ENCODE measurements at regions not wholly inside any gene's neighbourhood (a gene's known extent, or its start where the extent isn't known, plus 50 kb on each side); places are given as distances from the start of the nearest gene placed in this dataset.

DNA sequence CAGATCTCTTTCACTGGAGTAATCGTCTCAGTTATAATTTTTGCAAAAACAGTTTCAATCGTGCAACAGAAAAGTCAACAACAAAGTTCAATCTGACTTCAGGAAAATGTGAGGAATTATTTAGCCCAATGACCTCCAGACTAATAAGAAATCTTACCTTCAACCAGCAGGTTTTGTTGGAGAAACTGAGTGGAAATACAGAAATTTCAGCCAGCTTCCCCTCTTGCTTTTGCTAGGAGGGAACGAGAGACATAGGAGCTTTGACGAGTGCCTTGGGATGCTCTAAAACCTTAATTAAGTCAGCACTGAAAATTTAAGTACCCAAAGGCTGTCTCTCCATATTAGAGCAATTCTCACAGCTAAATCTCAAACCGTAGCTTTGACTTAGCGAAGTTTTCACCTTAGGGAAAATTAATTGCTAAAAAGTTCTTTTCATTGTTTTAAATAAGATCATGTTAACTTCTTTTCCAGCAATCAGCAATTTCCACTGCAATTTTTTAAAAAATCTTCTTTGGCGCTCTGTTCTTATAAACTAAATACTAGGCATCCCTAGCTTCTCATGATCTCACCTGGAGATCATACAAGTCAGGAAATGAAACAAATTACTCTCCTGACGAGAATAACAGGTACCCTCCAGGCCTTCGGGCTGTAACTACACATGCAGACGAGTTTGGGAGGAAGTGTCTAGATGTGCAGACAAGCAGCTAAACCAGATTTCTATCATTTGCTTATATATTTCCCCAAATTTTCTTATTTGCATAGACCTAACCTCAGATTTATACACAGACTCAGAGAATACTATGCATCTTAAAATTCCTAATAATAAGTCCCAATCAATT, 250.2 kb downstream of the FAM43A start:
- Histone ChIP-seq H3K4me3 (ENCODE audit: low read depth, low read length) (no peak overlapping the region), H3K27ac (ENCODE audit: extremely low read depth, low read depth, low read length) (no peak overlapping the region), H3K4me1 (ENCODE audit: control insufficient read depth, insufficient read depth, low read length) (no peaks in the 10 kb centered on the region), H3K36me3 (ENCODE audit: control insufficient read depth in 2 of 2, insufficient read depth in 1 of 2, low read length in 2 of 2) (no peaks in the 10 kb centered on the region), H3K9me3 (ENCODE audit: control insufficient read depth, insufficient read depth, low read depth, low read length) (no peaks in the 10 kb centered on the region)
- ChIA-PET POLR2A (no interaction called here), CTCF (interaction anchor here (0.7 kb wide), 1 partner anchor 253 kb away, joined by 3 read pairs; no protein-coding TSS in a partner anchor)
- TF ChIP-seq ZNF239 (tag by site-specific recombination; IDR thresholded peaks at IDR 0.05) (no peak), ZNF843 (tag by site-specific recombination; IDR thresholded peaks at IDR 0.05) (no peak), PRDM1 (tag by site-specific recombination; IDR thresholded peaks at IDR 0.05) (no peak), WT1 (tag by site-specific recombination; IDR thresholded peaks at IDR 0.05) (no peak), ZFP3 (tag by site-specific recombination; IDR thresholded peaks at IDR 0.05; ENCODE audit: low read depth) (no peak), ZNF138 (tag by site-specific recombination; IDR thresholded peaks at IDR 0.05; ENCODE audit: borderline replicate concordance) (no peak), GLIS2 (tag by site-specific recombination; IDR thresholded peaks at IDR 0.05) (no peak), ZSCAN30 (tag by site-specific recombination; IDR thresholded peaks at IDR 0.05) (no peak)

GRCh38 chr3:194936659-194937058, 251.0 kb downstream of the FAM43A start:
- no peak for TF ChIP-seq ZSCAN30 (tag by site-specific recombination; IDR thresholded peaks at IDR 0.05)
- TF ChIP-seq ZNF416 (tag by site-specific recombination; IDR thresholded peaks at IDR 0.05) = no peak
- TF ChIP-seq KLF17 (tag by site-specific recombination; IDR thresholded peaks at IDR 0.05) = no peak
- Histone ChIP-seq H3K9me3 (ENCODE audit: control insufficient read depth, insufficient read depth, low read depth, low read length) (no peaks in the 10 kb centered on the region), H3K27ac (ENCODE audit: extremely low read depth, low read depth, low read length) (no peak overlapping the region), H3K4me1 (ENCODE audit: control insufficient read depth, insufficient read depth, low read length) (no peaks in the 10 kb centered on the region), H3K36me3 (ENCODE audit: control insufficient read depth in 2 of 2, insufficient read depth in 1 of 2, low read length in 2 of 2) (no peaks in the 10 kb centered on the region), H3K4me3 (ENCODE audit: low read depth, low read length) (no peak overlapping the region)
- ChIA-PET POLR2A (no interaction called here), CTCF (interaction anchor here (0.7 kb wide), 1 partner anchor 254 kb away, joined by 3 read pairs; no protein-coding TSS in a partner anchor)

- H3K36me3 ChIP-seq (ENCODE audit: control insufficient read depth in 2 of 2, insufficient read depth in 1 of 2, low read length in 2 of 2) = no peaks in the 10 kb centered on the region
- TF ChIP-seq ZNF311 (tag by site-specific recombination; IDR thresholded peaks at IDR 0.05; ENCODE audit: borderline replicate concordance) (no peak), ZNF580 (tag by site-specific recombination; IDR thresholded peaks at IDR 0.05) (no peak), ZNF548 (tag by site-specific recombination; IDR thresholded peaks at IDR 0.05) (no peak), ZNF354C (tag by site-specific recombination; IDR thresholded peaks at IDR 0.05; ENCODE audit: borderline replicate concordance, low read depth) (no peak), ZNF132 (tag by site-specific recombination; IDR thresholded peaks at IDR 0.05; ENCODE audit: borderline replicate concordance) (no peak), ZNF404 (tag by site-specific recombination; IDR thresholded peaks at IDR 0.05) (no peak), ZNF830 (tag by site-specific recombination; IDR thresholded peaks at IDR 0.05; ENCODE audit: low read depth) (no peak), ZNF211 (tag by site-specific recombination; IDR thresholded peaks at IDR 0.05; ENCODE audit: low read depth) (no peak), ZNF530 (tag by site-specific recombination; IDR thresholded peaks at IDR 0.05; ENCODE audit: low read depth) (no peak), ZNF600 (tag by site-specific recombination; IDR thresholded peaks at IDR 0.05) (no peak), ZNF335 (tag by site-specific recombination; conservative IDR thresholded peaks at IDR 0.05) (no peak), ZNF677 (tag by site-specific recombination; IDR thresholded peaks at IDR 0.05) (no peak), ZNF248 (tag by site-specific recombination; IDR thresholded peaks at IDR 0.05) (no peak)
- ChIA-PET POLR2A (no interaction called here), CTCF (no interaction called here)
- no peak overlapping the region for H3K27ac ChIP-seq (ENCODE audit: extremely low read depth, low read depth, low read length)
- H3K4me3 ChIP-seq (ENCODE audit: low read depth, low read length) = no peak overlapping the region
- H3K9me3 ChIP-seq (ENCODE audit: control insufficient read depth, insufficient read depth, low read depth, low read length) = no peaks in the 10 kb centered on the region
- no peaks in the 10 kb centered on the region for H3K4me1 ChIP-seq (ENCODE audit: control insufficient read depth, insufficient read depth, low read length)
Observed at GRCh38 chr3:194937144-194937543, 251.5 kb downstream of the FAM43A start.
